GM19238 (cell line): ENCODE measurements at regions not wholly inside any gene's neighbourhood (a gene's known extent, or its start where the extent isn't known, plus 50 kb on each side); places are given as distances from the start of the nearest gene placed in this dataset.

Source experiments
- DNase-seq: peaks from one replicate; pipeline ENCODE4 v3.0.0; 2011; ENCODE audit warnings: low spot score; ENCODE audit not compliant: insufficient read length

- DNase-seq: no peak
Observed at GRCh38 chr22:48453171-48453570, 1374.5 kb downstream of the BRD1 start.

GRCh38 chr22:48452766-48453165 is 1374.9 kb downstream of the BRD1 start:
- no peak for DNase-seq

GRCh38 chr22:48451891-48452290 is 1375.8 kb downstream of the BRD1 start:
- no peak for DNase-seq

GRCh38 chr22:48450188-48450825 is 1377.4 kb downstream of the BRD1 start:
- DNase-seq: no peak

GRCh38 chr22:48449466-48450187 is 1378.0 kb downstream of the BRD1 start:
- DNase-seq: no peak

GRCh38 chr22:48448821-48449220 is 1378.9 kb downstream of the BRD1 start:
- DNase-seq: no peak

GRCh38 chr22:48445113-48445827 is 1382.4 kb downstream of the BRD1 start:
- no peak for DNase-seq

- DNase-seq: peak; percentile 47
Observed at GRCh38 chr22:48444320-48445112, 1383.2 kb downstream of the BRD1 start.

- no peak for DNase-seq
Observed at GRCh38 chr22:48443680-48444079, 1384.0 kb downstream of the BRD1 start.

GRCh38 chr22:48442663-48443062 is 1385.0 kb downstream of the BRD1 start:
- no peak for DNase-seq

GRCh38 chr22:48441553-48441850 is 1386.2 kb downstream of the BRD1 start:
- no peak for DNase-seq

GRCh38 chr22:48440673-48441552 is 1386.8 kb downstream of the BRD1 start:
- DNase-seq: no peak

- DNase-seq: no peak
Observed at GRCh38 chr22:48440176-48440575, 1387.5 kb downstream of the BRD1 start.

- DNase-seq: no peak
Observed at GRCh38 chr22:48439560-48440135, 1388.0 kb downstream of the BRD1 start.

GRCh38 chr22:48438800-48439559 is 1388.7 kb downstream of the BRD1 start:
- DNase-seq: no peak

GRCh38 chr22:48438096-48438495 is 1389.6 kb downstream of the BRD1 start:
- no peak for DNase-seq

- no peak for DNase-seq
Observed at GRCh38 chr22:48436201-48436931, 1391.3 kb downstream of the BRD1 start.

GRCh38 chr22:48434868-48435250 is 1392.8 kb downstream of the BRD1 start:
- DNase-seq: no peak
